Stimulated activated naive B cell treated with anti-CD40 and anti-IgM and Interleukin-4, amounts not matched to agents 10 μg/mL and 1 μg/mL and 100 μg/mL, for 72 hours (primary cell): ENCODE measurements at regions not wholly inside any gene's neighbourhood (a gene's known extent, or its start where the extent isn't known, plus 50 kb on each side); places are given as distances from the start of the nearest gene placed in this dataset.
"Not testable (repeated sequence)": the region's sequence is repeated elsewhere in the genome, so short reads cannot be mapped to it uniquely, and the experiment has no call there.

Experiments used
- ATAC-seq, 2 donors: fragments of 150-1000 bp; cut with Tn5 transposase; replicated peaks; 2 replicates each; pipeline ENCODE4 v1.10.0; 2021; ENCODE audit warnings: moderate library complexity in 1 of 2
- DNase-seq: peaks from one replicate; pipeline ENCODE4 v3.0.0; 2021
- H3K27ac Mint-ChIP-seq: one replicate; pipeline ENCODE4 v1.8.0; 2022; ENCODE audit warnings: mild to moderate bottlenecking, mixed read lengths
- H3K27me3 Mint-ChIP-seq, 2 donors: one replicate each; pipeline ENCODE4 v1.8.0; 2022; ENCODE audit warnings: mixed read lengths in 2 of 2
- H3K36me3 Mint-ChIP-seq, 2 donors: one replicate each; pipeline ENCODE4 v1.8.0; 2022; ENCODE audit warnings: mixed read lengths in 2 of 2, mild to moderate bottlenecking in 1 of 2
- H3K4me1 Mint-ChIP-seq, 2 donors: one replicate each; pipeline ENCODE4 v1.8.0; 2022; ENCODE audit warnings: mixed read lengths in 2 of 2, mild to moderate bottlenecking in 1 of 2
- H3K4me3 Mint-ChIP-seq, 2 donors: one replicate each; pipeline ENCODE4 v1.8.0; 2022; ENCODE audit warnings: mild to moderate bottlenecking in 2 of 2, mixed read lengths in 2 of 2, moderate library complexity in 1 of 2
- H3K9me3 Mint-ChIP-seq, 2 donors: one replicate each; pipeline ENCODE4 v1.8.0; 2022; ENCODE audit warnings: mixed read lengths in 2 of 2, mild to moderate bottlenecking in 1 of 2

GRCh38 chr12:47610686-47611252 lies 95.1 kb downstream of the RPAP3 start:
- peaks cover 19 to 31% of the 10 kb centered on the region in 2 donors for H3K4me1 Mint-ChIP-seq
- no peak for DNase-seq
- H3K27me3 Mint-ChIP-seq, result no peaks in the 10 kb centered on the region
- peaks cover 60 to 73% of the 10 kb centered on the region in 2 donors for H3K36me3 Mint-ChIP-seq
- H3K27ac Mint-ChIP-seq, result no peak overlapping the region
- H3K9me3 Mint-ChIP-seq, result peaks cover 32 to 42% of the 10 kb centered on the region in 2 donors
- ATAC-seq, result no peak
- H3K4me3 Mint-ChIP-seq, result no peak overlapping the region

DNA sequence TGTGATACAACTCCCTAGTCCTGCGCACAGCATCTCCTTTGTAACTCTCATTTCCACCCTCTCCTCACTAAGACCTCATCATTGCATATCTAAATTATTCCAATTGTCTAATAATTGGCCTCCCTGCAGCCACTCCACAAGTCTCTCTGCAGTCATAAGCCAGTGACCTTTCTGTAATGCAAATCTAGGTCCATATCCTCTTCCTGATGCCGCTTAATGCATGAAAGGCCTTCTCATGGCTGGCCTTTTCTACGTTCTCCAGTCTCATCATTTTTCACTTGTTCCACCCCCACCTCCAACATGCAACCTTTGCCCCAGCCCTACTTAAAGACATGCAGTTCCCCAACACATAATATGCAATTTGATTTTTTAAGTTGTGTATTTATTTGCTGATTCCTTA lies 96.0 kb downstream of the RPAP3 start:
- Mint-ChIP-seq H3K27ac (peak overlapping the region; percentile 53), H3K27me3 (no peaks in the 10 kb centered on the region), H3K4me3 (peak overlapping the region in 1 of 2 donors; percentile 21), H3K36me3 (peaks cover 60 to 76% of the 10 kb centered on the region in 2 donors), H3K9me3 (peaks cover 32 to 45% of the 10 kb centered on the region in 2 donors), H3K4me1 (peaks cover 19 to 31% of the 10 kb centered on the region in 2 donors)
- DNase-seq, result no peak
- ATAC-seq, result peak; percentile 66 to 75

- Mint-ChIP-seq H3K4me1 (peaks cover 19 to 31% of the 10 kb centered on the region in 2 donors), H3K36me3 (peaks cover 53 to 68% of the 10 kb centered on the region in 2 donors), H3K9me3 (peaks cover 24 to 35% of the 10 kb centered on the region in 2 donors), H3K4me3 (peak overlapping the region; percentile 23 to 33)
- not testable (repeated sequence) for DNase-seq, H3K27me3 Mint-ChIP-seq, H3K27ac Mint-ChIP-seq
- ATAC-seq, result peak; percentile 85 to 88
Measured at GRCh38 chr12:47608671-47609070, 97.2 kb downstream of the RPAP3 start.

DNA sequence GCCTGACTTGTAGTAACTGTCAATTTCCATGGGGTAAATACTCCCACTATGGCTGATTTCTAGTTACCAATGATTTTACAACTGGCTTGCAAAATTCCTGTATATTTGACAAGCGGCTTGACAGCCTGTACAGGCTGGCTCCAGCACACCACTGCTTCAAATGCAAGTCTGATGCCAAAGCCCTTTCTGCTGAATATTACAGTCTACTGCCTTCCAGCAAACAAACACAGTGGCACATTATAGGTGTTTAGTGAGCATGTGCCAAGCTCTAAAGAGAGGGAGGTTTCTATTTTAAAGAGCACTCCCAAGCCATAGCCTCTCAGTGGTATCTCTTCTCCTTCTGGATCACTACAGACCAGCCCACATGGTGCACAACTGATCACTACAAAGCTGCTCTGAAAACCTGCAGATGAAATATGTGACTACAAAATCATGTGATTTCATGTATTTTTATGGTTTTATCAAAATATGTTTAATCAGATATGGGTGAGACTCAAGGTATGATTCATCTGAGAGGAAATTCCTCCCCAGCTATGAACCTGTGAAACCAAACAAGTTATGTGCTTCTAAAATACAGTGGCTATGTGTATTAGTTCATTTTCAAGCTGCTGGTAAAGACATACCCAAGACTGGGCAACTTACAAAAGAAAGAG lies 101.5 kb downstream of the RPAP3 start:
- H3K4me1 Mint-ChIP-seq, result peaks cover 8 to 18% of the 10 kb centered on the region in 2 donors
- DNase-seq (no peak), ATAC-seq (no peak)
- peaks cover 12 to 19% of the 10 kb centered on the region in 2 donors for H3K9me3 Mint-ChIP-seq
- H3K36me3 Mint-ChIP-seq, result peaks cover 32 to 41% of the 10 kb centered on the region in 2 donors
- H3K27me3 Mint-ChIP-seq, result no peaks in the 10 kb centered on the region
- no peak overlapping the region for H3K27ac Mint-ChIP-seq
- no peak overlapping the region for H3K4me3 Mint-ChIP-seq

- Mint-ChIP-seq H3K36me3 (peaks cover 34 to 40% of the 10 kb centered on the region in 2 donors), H3K27ac (no peak overlapping the region), H3K27me3 (no peaks in the 10 kb centered on the region), H3K4me3 (no peak overlapping the region), H3K9me3 (peaks cover 16 to 24% of the 10 kb centered on the region in 2 donors), H3K4me1 (peaks cover 4 to 5% of the 10 kb centered on the region in 2 donors)
- ATAC-seq (no peak), DNase-seq (no peak)
Measured at GRCh38 chr12:47602949-47603558, 102.8 kb downstream of the RPAP3 start.

DNA sequence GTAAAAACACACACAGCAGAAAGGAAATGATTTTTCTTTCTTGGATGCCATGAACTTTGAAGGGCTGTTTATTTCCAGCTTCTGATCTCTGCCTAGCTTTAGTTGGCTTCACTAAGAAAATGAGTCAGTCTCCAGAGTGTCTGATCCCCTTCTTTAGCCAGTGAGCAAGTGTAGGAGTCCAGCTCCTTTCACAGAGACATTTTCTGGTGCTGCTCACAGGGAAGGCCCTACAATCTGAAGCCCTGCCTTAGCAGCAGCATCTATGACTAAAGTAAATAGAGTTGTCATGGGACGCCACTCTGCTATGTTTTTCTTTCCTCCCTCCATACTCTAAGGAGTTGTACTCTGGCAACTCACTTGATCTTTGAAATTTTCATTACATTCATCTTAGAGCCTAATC lies 103.5 kb downstream of the RPAP3 start:
- ATAC-seq, result no peak
- H3K27me3 Mint-ChIP-seq, result no peaks in the 10 kb centered on the region
- no peak overlapping the region for H3K4me3 Mint-ChIP-seq
- H3K27ac Mint-ChIP-seq, result no peak overlapping the region
- no peaks in the 10 kb centered on the region for H3K4me1 Mint-ChIP-seq
- no peak for DNase-seq
- peaks cover 28 to 33% of the 10 kb centered on the region in 2 donors for H3K36me3 Mint-ChIP-seq
- peaks cover 11 to 17% of the 10 kb centered on the region in 2 donors for H3K9me3 Mint-ChIP-seq

DNA sequence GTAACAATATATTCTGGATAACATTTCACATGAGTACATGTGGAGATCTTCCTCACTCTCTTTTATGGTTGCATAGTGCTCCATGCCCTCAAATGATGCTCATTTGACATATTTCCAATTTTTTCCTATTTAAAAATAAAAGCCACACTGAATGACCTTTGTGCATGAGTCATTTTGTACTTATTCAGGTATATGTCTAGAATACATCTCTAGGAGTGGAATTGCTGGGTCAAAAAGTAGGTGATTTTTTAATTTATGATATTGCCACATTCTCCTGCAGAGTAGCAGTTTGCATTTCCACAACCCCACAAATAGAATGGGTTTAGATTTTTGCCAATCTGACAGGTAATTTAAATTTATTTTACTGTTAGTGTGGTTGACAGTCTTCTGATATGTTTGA lies 104.8 kb downstream of the RPAP3 start:
- Mint-ChIP-seq H3K4me1 (no peaks in the 10 kb centered on the region), H3K27me3 (no peaks in the 10 kb centered on the region), H3K27ac (no peak overlapping the region), H3K36me3 (peaks cover 21 to 22% of the 10 kb centered on the region in 2 donors), H3K4me3 (no peak overlapping the region), H3K9me3 (peaks cover 6 to 10% of the 10 kb centered on the region in 2 donors)
- no peak for ATAC-seq
- no peak for DNase-seq

- H3K27ac Mint-ChIP-seq, result no peak overlapping the region
- peaks cover 17 to 27% of the 10 kb centered on the region in 2 donors for H3K4me1 Mint-ChIP-seq
- H3K27me3 Mint-ChIP-seq, result no peaks in the 10 kb centered on the region
- H3K36me3 Mint-ChIP-seq, result peaks cover 0 to 2% of the 10 kb centered on the region in 2 donors
- H3K9me3 Mint-ChIP-seq, result peaks cover 0 to 2% of the 10 kb centered on the region in 2 donors
- ATAC-seq, result no peak
- DNase-seq, result no peak
- no peak overlapping the region for H3K4me3 Mint-ChIP-seq
Measured at GRCh38 chr12:47591795-47592194, 114.0 kb downstream of the RPAP3 start.

GRCh38 chr12:47591361-47591791 lies 114.5 kb downstream of the RPAP3 start:
- Mint-ChIP-seq H3K27me3 (no peaks in the 10 kb centered on the region), H3K36me3 (peaks cover 0 to 2% of the 10 kb centered on the region in 2 donors), H3K27ac (no peak overlapping the region), H3K4me3 (no peak overlapping the region), H3K4me1 (peaks cover 17 to 27% of the 10 kb centered on the region in 2 donors), H3K9me3 (peaks cover 0 to 2% of the 10 kb centered on the region in 2 donors)
- DNase-seq (no peak), ATAC-seq (no peak)

- no peak for DNase-seq
- Mint-ChIP-seq H3K9me3 (no peaks in the 10 kb centered on the region), H3K4me1 (peaks cover 17 to 27% of the 10 kb centered on the region in 2 donors), H3K27me3 (no peaks in the 10 kb centered on the region), H3K36me3 (no peaks in the 10 kb centered on the region), H3K27ac (no peak overlapping the region), H3K4me3 (no peak overlapping the region)
- no peak for ATAC-seq
Measured at GRCh38 chr12:47590771-47591360, 115.0 kb downstream of the RPAP3 start.

- peaks cover 17 to 27% of the 10 kb centered on the region in 2 donors for H3K4me1 Mint-ChIP-seq
- ATAC-seq (no peak), DNase-seq (no peak)
- no peaks in the 10 kb centered on the region for H3K36me3 Mint-ChIP-seq
- no peak overlapping the region for H3K4me3 Mint-ChIP-seq
- no peak overlapping the region for H3K27ac Mint-ChIP-seq
- peaks cover 0 to 13% of the 10 kb centered on the region in 2 donors for H3K27me3 Mint-ChIP-seq
- peaks cover 2 to 4% of the 10 kb centered on the region in 2 donors for H3K9me3 Mint-ChIP-seq
Measured at GRCh38 chr12:47586952-47587669, 118.7 kb downstream of the RPAP3 start.

DNA sequence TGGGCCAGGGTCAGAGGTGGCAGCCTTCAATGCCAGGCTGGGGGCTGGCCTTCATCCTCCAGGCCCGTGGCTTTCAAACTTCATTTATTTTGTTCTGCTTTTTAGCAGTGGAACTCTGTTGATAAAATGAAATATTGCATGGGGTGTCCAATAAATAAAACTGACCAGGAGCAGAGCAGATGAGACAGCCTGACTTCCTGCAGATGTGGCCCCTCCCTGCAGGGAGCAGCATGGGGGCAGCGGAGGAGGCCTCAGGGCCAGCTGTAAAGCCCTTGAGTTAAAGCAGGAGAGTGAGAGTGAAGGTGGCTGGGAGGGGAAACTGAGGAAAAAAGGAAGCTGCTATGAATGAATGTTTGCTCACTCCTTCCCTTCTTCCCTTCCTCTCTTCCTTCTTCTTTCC lies 120.3 kb downstream of the RPAP3 start:
- Mint-ChIP-seq H3K36me3 (no peaks in the 10 kb centered on the region), H3K4me1 (peaks cover 3 to 11% of the 10 kb centered on the region in 2 donors), H3K4me3 (no peak overlapping the region), H3K27ac (no peak overlapping the region), H3K9me3 (peaks cover 2 to 4% of the 10 kb centered on the region in 2 donors), H3K27me3 (peaks cover 0 to 13% of the 10 kb centered on the region in 2 donors)
- ATAC-seq (no peak), DNase-seq (no peak)

- ATAC-seq (no peak), DNase-seq (no peak)
- Mint-ChIP-seq H3K9me3 (peaks cover 2 to 4% of the 10 kb centered on the region in 2 donors), H3K4me3 (no peak overlapping the region), H3K27ac (no peak overlapping the region), H3K27me3 (peaks cover 15 to 27% of the 10 kb centered on the region in 2 donors), H3K4me1 (peaks cover 3 to 10% of the 10 kb centered on the region in 2 donors), H3K36me3 (no peaks in the 10 kb centered on the region)
Measured at GRCh38 chr12:47578836-47579235, 127.0 kb downstream of the RPAP3 start.
